ENCODE measurements at regions not wholly inside any gene's neighbourhood (a gene's known extent, or its start where the extent isn't known, plus 50 kb on each side); places are given as distances from the start of the nearest gene placed in this dataset.

- peaks cover 51% of the 10 kb centered on the region for H3K4me1 Mint-ChIP-seq
- peaks cover 14% of the 10 kb centered on the region for H3K9me3 Mint-ChIP-seq
- TF ChIP-seq CTCF (conservative IDR thresholded peaks at IDR 0.05) = no peak
- Histone ChIP-seq H3K9me3 (ENCODE audit: control insufficient read depth, low read length) (peaks cover 4% of the 10 kb centered on the region), H3K27me3 (ENCODE audit: control insufficient read depth, insufficient read depth, low read length, poor library complexity, severe bottlenecking) (peaks cover 33% of the 10 kb centered on the region), H3K9ac (ENCODE audit: extremely low read depth, low read length, poor library complexity, severe bottlenecking) (no peak overlapping the region), H3K4me1 (ENCODE audit: control insufficient read depth, insufficient read depth, low read length) (peaks cover 2% of the 10 kb centered on the region), H3K4me3 (ENCODE audit: low read length) (no peak overlapping the region), H3K27ac (ENCODE audit: low read depth, low read length) (no peak overlapping the region), H3K36me3 (ENCODE audit: control insufficient read depth, insufficient read depth, low read length) (no peaks in the 10 kb centered on the region)
- H3K36me3 Mint-ChIP-seq (ENCODE audit: low read depth) = peaks cover 2% of the 10 kb centered on the region
- H3K27me3 Mint-ChIP-seq (ENCODE audit: insufficient read depth) = peaks cover 76% of the 10 kb centered on the region
- H3K4me3 Mint-ChIP-seq = no peak overlapping the region
- DNase-seq = peak; percentile 58
- 43 to 72% methylated on average over 2 of the region's 2 CpGs for WGBS, 2 experiments (ENCODE audit: insufficient coverage in 1 of 2, insufficient read length in 1 of 2)
- no peak overlapping the region for H3K27ac Mint-ChIP-seq
Measured at GRCh38 chr12:4144676-4145075, 128.9 kb upstream of the CCND2 start.

GRCh38 chr12:4143896-4144295, 129.7 kb upstream of the CCND2 start:
- Histone ChIP-seq H3K4me3 (ENCODE audit: low read length) (no peak overlapping the region), H3K4me1 (ENCODE audit: control insufficient read depth, insufficient read depth, low read length) (peaks cover 2% of the 10 kb centered on the region), H3K9ac (ENCODE audit: extremely low read depth, low read length, poor library complexity, severe bottlenecking) (no peak overlapping the region), H3K9me3 (ENCODE audit: control insufficient read depth, low read length) (peaks cover 4% of the 10 kb centered on the region), H3K27ac (ENCODE audit: low read depth, low read length) (no peak overlapping the region), H3K27me3 (ENCODE audit: control insufficient read depth, insufficient read depth, low read length, poor library complexity, severe bottlenecking) (peaks cover 33% of the 10 kb centered on the region), H3K36me3 (ENCODE audit: control insufficient read depth, insufficient read depth, low read length) (no peaks in the 10 kb centered on the region)
- WGBS, 2 experiments (ENCODE audit: insufficient coverage in 1 of 2, insufficient read length in 1 of 2) = 82 to 90% methylated on average over 5 to 6 of the region's 6 CpGs
- no peak overlapping the region for H3K4me3 Mint-ChIP-seq
- peaks cover 16% of the 10 kb centered on the region for H3K9me3 Mint-ChIP-seq
- H3K27me3 Mint-ChIP-seq (ENCODE audit: insufficient read depth) = peaks cover 74% of the 10 kb centered on the region
- peak; percentile 50 for DNase-seq
- H3K4me1 Mint-ChIP-seq = peaks cover 58% of the 10 kb centered on the region
- H3K27ac Mint-ChIP-seq = no peak overlapping the region
- peaks cover 2% of the 10 kb centered on the region for H3K36me3 Mint-ChIP-seq (ENCODE audit: low read depth)
- TF ChIP-seq CTCF (conservative IDR thresholded peaks at IDR 0.05) = peak; percentile 56

- peak; percentile 35 for DNase-seq
- Mint-ChIP-seq H3K4me1 (peaks cover 57% of the 10 kb centered on the region), H3K4me3 (no peak overlapping the region), H3K36me3 (ENCODE audit: low read depth) (peaks cover 2% of the 10 kb centered on the region), H3K27me3 (ENCODE audit: insufficient read depth) (peaks cover 55% of the 10 kb centered on the region), H3K27ac (no peak overlapping the region), H3K9me3 (peaks cover 18% of the 10 kb centered on the region)
- no peak overlapping the region for H3K27ac ChIP-seq (ENCODE audit: low read depth, low read length)
- H3K9me3 ChIP-seq (ENCODE audit: control insufficient read depth, low read length) = peaks cover 4% of the 10 kb centered on the region
- no peaks in the 10 kb centered on the region for H3K36me3 ChIP-seq (ENCODE audit: control insufficient read depth, insufficient read depth, low read length)
- peaks cover 31% of the 10 kb centered on the region for H3K27me3 ChIP-seq (ENCODE audit: control insufficient read depth, insufficient read depth, low read length, poor library complexity, severe bottlenecking)
- H3K4me3 ChIP-seq (ENCODE audit: low read length) = no peak overlapping the region
- 76 to 90% methylated on average over 6 of the region's 6 CpGs for WGBS, 2 experiments (ENCODE audit: insufficient coverage in 1 of 2, insufficient read length in 1 of 2)
- TF ChIP-seq CTCF (conservative IDR thresholded peaks at IDR 0.05) = no peak
- no peak overlapping the region for H3K9ac ChIP-seq (ENCODE audit: extremely low read depth, low read length, poor library complexity, severe bottlenecking)
- peaks cover 6% of the 10 kb centered on the region for H3K4me1 ChIP-seq (ENCODE audit: control insufficient read depth, insufficient read depth, low read length)
Measured at GRCh38 chr12:4141348-4142270, 132.0 kb upstream of the CCND2 start.

All from endodermal cell (in vitro differentiated cells).